Stimulated activated naive B cell treated with anti-CD40 and anti-IgM and Interleukin-4, amounts not matched to agents 10 μg/mL and 1 μg/mL and 100 μg/mL, for 72 hours (primary cell): ENCODE measurements at regions not wholly inside any gene's neighbourhood (a gene's known extent, or its start where the extent isn't known, plus 50 kb on each side); places are given as distances from the start of the nearest gene placed in this dataset.
"Not testable (repeated sequence)": the region's sequence is repeated elsewhere in the genome, so short reads cannot be mapped to it uniquely, and the experiment has no call there.

Source experiments
- ATAC-seq, 2 donors: fragments of 150-1000 bp; cut with Tn5 transposase; replicated peaks; 2 replicates each; pipeline ENCODE4 v1.10.0; 2021; ENCODE audit warnings: moderate library complexity in 1 of 2
- DNase-seq: peaks from one replicate; pipeline ENCODE4 v3.0.0; 2021
- H3K27ac Mint-ChIP-seq: one replicate; pipeline ENCODE4 v1.8.0; 2022; ENCODE audit warnings: mild to moderate bottlenecking, mixed read lengths
- H3K27me3 Mint-ChIP-seq, 2 donors: one replicate each; pipeline ENCODE4 v1.8.0; 2022; ENCODE audit warnings: mixed read lengths in 2 of 2
- H3K36me3 Mint-ChIP-seq, 2 donors: one replicate each; pipeline ENCODE4 v1.8.0; 2022; ENCODE audit warnings: mixed read lengths in 2 of 2, mild to moderate bottlenecking in 1 of 2
- H3K4me1 Mint-ChIP-seq, 2 donors: one replicate each; pipeline ENCODE4 v1.8.0; 2022; ENCODE audit warnings: mixed read lengths in 2 of 2, mild to moderate bottlenecking in 1 of 2
- H3K4me3 Mint-ChIP-seq, 2 donors: one replicate each; pipeline ENCODE4 v1.8.0; 2022; ENCODE audit warnings: mild to moderate bottlenecking in 2 of 2, mixed read lengths in 2 of 2, moderate library complexity in 1 of 2
- H3K9me3 Mint-ChIP-seq, 2 donors: one replicate each; pipeline ENCODE4 v1.8.0; 2022; ENCODE audit warnings: mixed read lengths in 2 of 2, mild to moderate bottlenecking in 1 of 2

- ATAC-seq, result no peak
Measured at GRCh38 chr9:748861-749497, 92.5 kb upstream of the DMRT1 start.

GRCh38 chr9:749716-750115 lies 91.8 kb upstream of the DMRT1 start:
- Mint-ChIP-seq H3K36me3 (no peaks in the 10 kb centered on the region), H3K4me3 (no peak overlapping the region), H3K4me1 (peaks cover 7 to 20% of the 10 kb centered on the region in 2 donors), H3K27me3 (peaks cover 0 to 3% of the 10 kb centered on the region in 2 donors), H3K9me3 (no peaks in the 10 kb centered on the region), H3K27ac (no peak overlapping the region)
- ATAC-seq (peak; percentile 29 to 47), DNase-seq (no peak)

More at GRCh38 chr9:748861-749497, 92.5 kb upstream of the DMRT1 start:
- H3K4me3 Mint-ChIP-seq, result no peak overlapping the region
- peaks cover 0 to 3% of the 10 kb centered on the region in 2 donors for H3K27me3 Mint-ChIP-seq
- H3K9me3 Mint-ChIP-seq, result no peaks in the 10 kb centered on the region
- H3K27ac Mint-ChIP-seq, result no peak overlapping the region
- no peaks in the 10 kb centered on the region for H3K36me3 Mint-ChIP-seq
- H3K4me1 Mint-ChIP-seq, result peaks cover 7 to 20% of the 10 kb centered on the region in 2 donors
- no peak for DNase-seq

GRCh38 chr9:750249-750967 lies 91.1 kb upstream of the DMRT1 start:
- H3K4me3 Mint-ChIP-seq, result no peak overlapping the region
- no peaks in the 10 kb centered on the region for H3K36me3 Mint-ChIP-seq
- peak overlapping the region; percentile 53 for H3K27ac Mint-ChIP-seq
- ATAC-seq (peak; percentile 16 to 37), DNase-seq (no peak)
- H3K27me3 Mint-ChIP-seq, result peaks cover 0 to 3% of the 10 kb centered on the region in 2 donors
- no peaks in the 10 kb centered on the region for H3K9me3 Mint-ChIP-seq
- H3K4me1 Mint-ChIP-seq, result peaks cover 7 to 20% of the 10 kb centered on the region in 2 donors

- DNase-seq (no peak), ATAC-seq (peak; percentile 45 to 68)
- H3K4me1 Mint-ChIP-seq, result peaks cover 7 to 20% of the 10 kb centered on the region in 2 donors
- no peak overlapping the region for H3K4me3 Mint-ChIP-seq
- H3K27me3 Mint-ChIP-seq, result peaks cover 0 to 6% of the 10 kb centered on the region in 2 donors
- no peaks in the 10 kb centered on the region for H3K36me3 Mint-ChIP-seq
- H3K27ac Mint-ChIP-seq, result no peak overlapping the region
- H3K9me3 Mint-ChIP-seq, result no peaks in the 10 kb centered on the region
Measured at GRCh38 chr9:751137-752051, 90.1 kb upstream of the DMRT1 start.

- ATAC-seq (no peak), DNase-seq (no peak)
- Mint-ChIP-seq H3K4me1 (peaks cover 7 to 20% of the 10 kb centered on the region in 2 donors), H3K36me3 (no peaks in the 10 kb centered on the region), H3K27ac (no peak overlapping the region), H3K4me3 (no peak overlapping the region), H3K9me3 (no peaks in the 10 kb centered on the region), H3K27me3 (peaks cover 0 to 3% of the 10 kb centered on the region in 2 donors)
Measured at GRCh38 chr9:752201-752600, 89.3 kb upstream of the DMRT1 start.

GRCh38 chr9:752681-753200 lies 88.8 kb upstream of the DMRT1 start:
- no peak overlapping the region for H3K4me3 Mint-ChIP-seq
- no peaks in the 10 kb centered on the region for H3K9me3 Mint-ChIP-seq
- H3K27ac Mint-ChIP-seq, result no peak overlapping the region
- no peaks in the 10 kb centered on the region for H3K36me3 Mint-ChIP-seq
- DNase-seq (no peak), ATAC-seq (no peak)
- peaks cover 7 to 20% of the 10 kb centered on the region in 2 donors for H3K4me1 Mint-ChIP-seq
- H3K27me3 Mint-ChIP-seq, result peaks cover 0 to 3% of the 10 kb centered on the region in 2 donors

GRCh38 chr9:753734-754133 lies 87.8 kb upstream of the DMRT1 start:
- not testable (repeated sequence) for DNase-seq, H3K27ac Mint-ChIP-seq, H3K36me3 Mint-ChIP-seq, H3K9me3 Mint-ChIP-seq, H3K4me3 Mint-ChIP-seq, ATAC-seq, H3K27me3 Mint-ChIP-seq
- peaks cover 7 to 20% of the 10 kb centered on the region in 2 donors for H3K4me1 Mint-ChIP-seq

GRCh38 chr9:754150-754931 lies 87.2 kb upstream of the DMRT1 start:
- Mint-ChIP-seq H3K9me3 (no peaks in the 10 kb centered on the region), H3K4me1 (peaks cover 7 to 20% of the 10 kb centered on the region in 2 donors), H3K27me3 (peaks cover 0 to 3% of the 10 kb centered on the region in 2 donors), H3K27ac (no peak overlapping the region), H3K4me3 (no peak overlapping the region), H3K36me3 (no peaks in the 10 kb centered on the region)
- ATAC-seq (no peak), DNase-seq (no peak)

- peak in 1 of 2 donors; percentile 39 for ATAC-seq
- H3K4me1 Mint-ChIP-seq, result peaks cover 3 to 8% of the 10 kb centered on the region in 2 donors
- H3K4me3 Mint-ChIP-seq, result no peak overlapping the region
Measured at GRCh38 chr9:755454-756381, 85.8 kb upstream of the DMRT1 start.

GRCh38 chr9:757246-757881 lies 84.1 kb upstream of the DMRT1 start:
- Mint-ChIP-seq H3K36me3 (no peaks in the 10 kb centered on the region), H3K27ac (no peak overlapping the region), H3K9me3 (no peaks in the 10 kb centered on the region), H3K4me1 (no peaks in the 10 kb centered on the region), H3K27me3 (peaks cover 0 to 9% of the 10 kb centered on the region in 2 donors), H3K4me3 (no peak overlapping the region)
- ATAC-seq (peak; percentile 67 to 71), DNase-seq (no peak)

More at GRCh38 chr9:755454-756381, 85.8 kb upstream of the DMRT1 start:
- no peak for DNase-seq
- Mint-ChIP-seq H3K27me3 (peaks cover 0 to 3% of the 10 kb centered on the region in 2 donors), H3K9me3 (no peaks in the 10 kb centered on the region), H3K27ac (no peak overlapping the region), H3K36me3 (no peaks in the 10 kb centered on the region)

GRCh38 chr9:758146-758545 lies 83.4 kb upstream of the DMRT1 start:
- DNase-seq (no peak), ATAC-seq (no peak)
- H3K27ac Mint-ChIP-seq, result no peak overlapping the region
- no peak overlapping the region for H3K4me3 Mint-ChIP-seq
- H3K9me3 Mint-ChIP-seq, result no peaks in the 10 kb centered on the region
- no peaks in the 10 kb centered on the region for H3K36me3 Mint-ChIP-seq
- peaks cover 0 to 10% of the 10 kb centered on the region in 2 donors for H3K27me3 Mint-ChIP-seq
- H3K4me1 Mint-ChIP-seq, result no peaks in the 10 kb centered on the region

- Mint-ChIP-seq H3K27ac (no peak overlapping the region), H3K4me1 (no peaks in the 10 kb centered on the region), H3K27me3 (peaks cover 0 to 10% of the 10 kb centered on the region in 2 donors), H3K36me3 (no peaks in the 10 kb centered on the region), H3K9me3 (no peaks in the 10 kb centered on the region), H3K4me3 (no peak overlapping the region)
- no peak for DNase-seq
- no peak for ATAC-seq
Measured at GRCh38 chr9:759541-759940, 82.0 kb upstream of the DMRT1 start.
